ENCODE measurements at regions not wholly inside any gene's neighbourhood (a gene's known extent, or its start where the extent isn't known, plus 50 kb on each side); places are given as distances from the start of the nearest gene placed in this dataset.

DNA sequence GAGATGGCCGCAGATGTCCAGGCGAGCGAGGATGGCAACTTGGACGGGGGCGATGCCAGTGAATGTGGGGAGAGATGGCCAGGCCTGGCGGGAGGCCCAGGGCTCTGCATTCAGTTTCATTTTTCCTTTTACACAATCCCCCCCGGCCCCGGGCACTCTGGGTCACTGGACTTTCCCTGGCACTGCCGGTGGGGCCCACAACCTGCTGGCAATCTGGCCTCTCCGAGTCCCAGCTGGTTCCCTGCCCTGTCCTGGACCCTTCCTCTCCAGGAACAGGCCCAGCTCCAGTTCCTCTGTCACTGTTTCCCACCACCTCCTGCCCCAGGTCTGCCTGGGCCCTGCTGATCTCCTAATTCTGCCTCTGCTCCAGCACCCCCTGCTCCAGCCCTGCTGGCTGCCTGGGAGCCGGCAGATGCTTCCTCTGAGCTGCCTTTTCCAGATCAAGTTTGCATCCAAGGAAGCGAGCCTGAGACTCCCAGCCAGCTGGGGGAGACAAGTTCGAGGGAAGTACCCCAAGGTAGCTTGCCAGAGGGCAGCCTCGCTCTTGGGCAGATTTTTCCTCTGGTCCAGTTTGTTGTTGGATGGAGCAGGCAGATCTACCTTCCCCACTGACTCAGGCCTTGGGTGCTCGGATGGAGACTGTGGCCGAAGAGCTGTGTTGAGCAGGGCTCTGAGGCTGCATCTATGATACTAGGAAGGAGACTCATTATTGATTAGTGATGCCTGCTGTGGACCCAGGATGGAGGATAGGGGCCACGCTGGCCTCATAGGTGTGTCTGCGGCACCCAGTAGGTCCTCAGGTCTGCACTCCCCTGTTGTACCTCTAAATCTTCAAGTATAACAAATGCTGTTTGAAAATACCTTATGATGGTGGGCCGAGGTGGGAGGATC is 83.2 kb downstream of the CEBPB start:
- Histone ChIP-seq H3K4ac (ENCODE audit: low read length) (no peak overlapping the region), H3K18ac (ENCODE audit: low read length) (peak overlapping the region; percentile 60), H4K91ac (ENCODE audit: low read depth, low read length, poor library complexity) (no peak overlapping the region), H2BK12ac (ENCODE audit: low read length) (no peak overlapping the region), H3K79me1 (ENCODE audit: low read depth, low read length) (no peaks in the 10 kb centered on the region), H3K23ac (ENCODE audit: low read depth, low read length, poor library complexity) (no peak overlapping the region), H4K8ac (ENCODE audit: low read depth, low read length) (peak overlapping the region; percentile 54), H2BK5ac (ENCODE audit: low read length) (no peak overlapping the region), H3K4me1 (ENCODE audit: control insufficient read depth in 2 of 2, insufficient read depth in 1 of 2, low read depth in 1 of 2, low read length in 2 of 2) (peaks cover 0 to 3% of the 10 kb centered on the region in 2 donors), H2BK120ac (ENCODE audit: low read depth, low read length) (peak overlapping the region; percentile 14), H3K14ac (ENCODE audit: low read length) (no peak overlapping the region), H3K4me3 (ENCODE audit: low read length in 2 of 2) (no peak overlapping the region), H3K27ac (replicated peaks; ENCODE audit: low read length) (no peak overlapping the region), H3K4me2 (ENCODE audit: insufficient read depth, low read length, poor library complexity, severe bottlenecking) (no peak overlapping the region), H2BK15ac (ENCODE audit: low read length) (peak overlapping the region; percentile 55), H3K9me3 (replicated peaks in 1 of 2; ENCODE audit: control insufficient read depth in 2 of 2, insufficient read depth in 1 of 2, low read depth in 1 of 2, low read length in 2 of 2) (no peaks in the 10 kb centered on the region), H2AK5ac (ENCODE audit: low read depth, low read length) (peak overlapping the region; percentile 65), H3K9ac (ENCODE audit: low read depth, low read length, poor library complexity) (peak overlapping the region; percentile 14), H2AFZ (ENCODE audit: low read length) (no peak overlapping the region), H3K27me3 (ENCODE audit: control insufficient read depth in 3 of 3, insufficient read depth in 3 of 3, low read depth in 1 of 3, low read length in 3 of 3) (peaks cover 0 to 10% (median 2%) of the 10 kb centered on the region in 3 experiments), H3K36me3 (replicated peaks in 1 of 2; ENCODE audit: control insufficient read depth in 2 of 2, insufficient read depth in 2 of 2, low read length in 2 of 2) (no peaks in the 10 kb centered on the region)
- DNase-seq (ENCODE audit: low spot score), result no peak
- WGBS, 2 donors (ENCODE audit: extremely low coverage in 2 of 2, insufficient read length in 2 of 2, insufficient replicate concordance in 1 of 2), result no CpG with 5 or more reads among the region's 19 CpGs

DNA sequence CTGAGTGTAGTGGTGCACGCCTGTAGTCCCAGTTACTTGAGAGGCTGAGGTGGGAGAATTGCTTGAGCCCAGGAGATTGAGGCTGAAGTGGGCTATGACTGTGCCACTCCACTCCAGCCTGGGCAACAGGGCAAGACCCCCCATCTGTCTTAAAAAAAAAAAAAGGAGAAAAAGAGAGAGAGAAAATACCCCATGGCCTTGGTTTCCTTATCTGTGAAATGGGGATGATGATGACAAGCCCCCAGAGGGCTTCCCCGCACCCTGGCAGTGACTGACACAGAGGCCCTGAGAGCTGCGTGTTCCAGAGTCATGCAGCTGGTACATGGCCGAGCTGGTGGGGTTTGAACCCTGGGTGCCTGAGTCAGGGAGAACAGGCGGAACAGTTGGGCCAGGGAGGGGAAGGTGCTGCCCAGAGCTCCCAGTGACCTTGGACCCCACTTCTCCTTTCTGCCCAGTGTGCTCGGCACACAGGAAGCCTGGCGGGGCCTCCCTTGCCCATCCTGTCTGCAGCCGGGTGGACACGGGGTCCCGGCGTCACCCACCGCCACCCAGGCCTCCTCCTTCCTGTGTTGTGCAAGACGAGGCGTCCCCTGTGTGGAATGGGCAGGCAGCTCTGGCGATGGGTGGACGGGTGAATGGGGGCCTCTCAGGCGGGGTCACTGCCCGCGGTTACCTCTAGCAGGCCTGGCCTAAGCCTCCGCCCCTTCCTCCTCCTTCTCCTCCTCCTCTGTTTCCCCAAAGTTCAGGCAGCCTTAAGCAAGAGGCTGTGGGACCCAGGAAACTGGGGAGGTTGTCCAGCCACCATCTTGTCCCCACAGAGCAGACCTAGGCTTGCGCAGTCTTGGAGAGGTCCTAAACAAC is 84.2 kb downstream of the CEBPB start:
- no peak overlapping the region for H3K4me2 ChIP-seq (ENCODE audit: insufficient read depth, low read length, poor library complexity, severe bottlenecking)
- H3K79me1 ChIP-seq (ENCODE audit: low read depth, low read length), result no peaks in the 10 kb centered on the region
- H2AK5ac ChIP-seq (ENCODE audit: low read depth, low read length), result peak overlapping the region; percentile 65
- no peak overlapping the region for H3K27ac ChIP-seq (replicated peaks; ENCODE audit: low read length)
- H3K27me3 ChIP-seq (ENCODE audit: control insufficient read depth in 3 of 3, insufficient read depth in 3 of 3, low read depth in 1 of 3, low read length in 3 of 3), result peaks cover 0 to 10% (median 2%) of the 10 kb centered on the region in 3 experiments
- peak overlapping the region; percentile 77 for H3K18ac ChIP-seq (ENCODE audit: low read length)
- H4K8ac ChIP-seq (ENCODE audit: low read depth, low read length), result no peak overlapping the region
- H3K4me1 ChIP-seq (ENCODE audit: control insufficient read depth in 2 of 2, insufficient read depth in 1 of 2, low read depth in 1 of 2, low read length in 2 of 2), result peaks cover 0 to 3% of the 10 kb centered on the region in 2 donors
- no peak overlapping the region for H2BK5ac ChIP-seq (ENCODE audit: low read length)
- H3K23ac ChIP-seq (ENCODE audit: low read depth, low read length, poor library complexity), result peak overlapping the region; percentile 44
- no peaks in the 10 kb centered on the region for H3K9me3 ChIP-seq (replicated peaks in 1 of 2; ENCODE audit: control insufficient read depth in 2 of 2, insufficient read depth in 1 of 2, low read depth in 1 of 2, low read length in 2 of 2)
- peak overlapping the region; percentile 65 for H2BK15ac ChIP-seq (ENCODE audit: low read length)
- H2BK120ac ChIP-seq (ENCODE audit: low read depth, low read length), result no peak overlapping the region
- no peak overlapping the region for H4K91ac ChIP-seq (ENCODE audit: low read depth, low read length, poor library complexity)
- H2BK12ac ChIP-seq (ENCODE audit: low read length), result no peak overlapping the region
- no CpG with 5 or more reads among the region's 21 CpGs for WGBS, 2 donors (ENCODE audit: extremely low coverage in 2 of 2, insufficient read length in 2 of 2, insufficient replicate concordance in 1 of 2)
- no peak overlapping the region for H3K4me3 ChIP-seq (ENCODE audit: low read length in 2 of 2)
- DNase-seq (ENCODE audit: low spot score), result no peak
- H3K4ac ChIP-seq (ENCODE audit: low read length), result no peak overlapping the region
- H2AFZ ChIP-seq (ENCODE audit: low read length), result no peak overlapping the region
- peak overlapping the region; percentile 58 for H3K14ac ChIP-seq (ENCODE audit: low read length)
- peak overlapping the region; percentile 54 for H3K9ac ChIP-seq (ENCODE audit: low read depth, low read length, poor library complexity)
- H3K36me3 ChIP-seq (replicated peaks in 1 of 2; ENCODE audit: control insufficient read depth in 2 of 2, insufficient read depth in 2 of 2, low read length in 2 of 2), result no peaks in the 10 kb centered on the region

DNA sequence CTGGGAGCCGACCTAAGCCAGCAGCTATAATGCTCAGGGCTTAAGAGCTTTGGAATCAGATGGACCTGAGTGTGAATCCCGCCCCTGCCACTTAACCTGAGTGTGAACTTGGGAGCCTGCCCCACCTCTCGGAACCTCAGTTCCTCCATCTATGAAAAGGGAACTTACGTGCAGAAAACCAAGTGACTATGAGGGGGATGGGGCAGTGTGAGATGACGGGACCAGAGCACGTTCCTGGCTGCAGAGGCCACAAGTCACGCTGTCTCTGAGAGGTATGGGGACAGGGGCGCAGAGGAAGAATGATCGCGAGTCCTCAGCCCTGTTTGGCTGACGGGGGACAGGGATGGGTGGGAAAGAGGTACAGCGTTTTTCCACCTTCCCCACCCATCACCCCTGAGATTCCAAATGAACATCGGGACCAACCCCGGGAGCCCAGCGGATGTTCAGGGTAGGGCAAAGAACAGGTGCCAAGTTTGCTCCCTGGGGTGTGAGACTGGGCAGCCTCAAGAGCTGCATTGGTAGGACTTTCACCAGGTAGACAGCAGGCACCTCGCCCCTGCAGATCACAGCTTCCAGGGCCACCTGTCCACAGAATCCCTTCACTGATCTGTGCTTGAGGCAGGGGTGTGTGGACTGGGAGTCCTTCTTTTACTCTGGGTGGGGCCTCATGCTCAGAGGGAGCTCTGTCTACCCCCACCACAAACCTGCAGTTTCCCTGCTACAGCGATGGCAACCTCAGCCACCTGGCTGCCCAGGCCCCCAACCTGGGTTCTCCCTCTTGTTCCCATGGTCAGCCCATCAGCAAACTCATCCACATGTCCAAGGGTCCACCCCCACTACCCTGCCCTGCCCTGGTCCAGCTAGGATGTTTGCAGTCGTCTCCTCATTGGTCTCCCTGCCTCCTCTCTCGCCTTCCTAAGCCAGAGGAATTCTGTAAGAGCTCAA is 85.8 kb downstream of the CEBPB start:
- Histone ChIP-seq H4K91ac (ENCODE audit: low read depth, low read length, poor library complexity) (no peak overlapping the region), H3K27ac (replicated peaks; ENCODE audit: low read length) (no peak overlapping the region), H3K9ac (ENCODE audit: low read depth, low read length, poor library complexity) (no peak overlapping the region), H2BK15ac (ENCODE audit: low read length) (no peak overlapping the region), H3K4ac (ENCODE audit: low read length) (no peak overlapping the region), H2AK5ac (ENCODE audit: low read depth, low read length) (peak overlapping the region; percentile 60), H3K4me1 (ENCODE audit: control insufficient read depth in 2 of 2, insufficient read depth in 1 of 2, low read depth in 1 of 2, low read length in 2 of 2) (peaks cover 0 to 1% of the 10 kb centered on the region in 2 donors), H3K14ac (ENCODE audit: low read length) (no peak overlapping the region), H3K27me3 (ENCODE audit: control insufficient read depth in 3 of 3, insufficient read depth in 3 of 3, low read depth in 1 of 3, low read length in 3 of 3) (peaks cover 0 to 10% (median 2%) of the 10 kb centered on the region in 3 experiments), H3K23ac (ENCODE audit: low read depth, low read length, poor library complexity) (no peak overlapping the region), H3K4me2 (ENCODE audit: insufficient read depth, low read length, poor library complexity, severe bottlenecking) (no peak overlapping the region), H2BK120ac (ENCODE audit: low read depth, low read length) (no peak overlapping the region), H2AFZ (ENCODE audit: low read length) (no peak overlapping the region), H3K18ac (ENCODE audit: low read length) (peak overlapping the region; percentile 55), H3K79me1 (ENCODE audit: low read depth, low read length) (no peaks in the 10 kb centered on the region), H3K4me3 (ENCODE audit: low read length in 2 of 2) (no peak overlapping the region), H3K9me3 (replicated peaks in 1 of 2; ENCODE audit: control insufficient read depth in 2 of 2, insufficient read depth in 1 of 2, low read depth in 1 of 2, low read length in 2 of 2) (no peaks in the 10 kb centered on the region), H2BK12ac (ENCODE audit: low read length) (no peak overlapping the region), H4K8ac (ENCODE audit: low read depth, low read length) (no peak overlapping the region), H3K36me3 (replicated peaks in 1 of 2; ENCODE audit: control insufficient read depth in 2 of 2, insufficient read depth in 2 of 2, low read length in 2 of 2) (no peaks in the 10 kb centered on the region), H2BK5ac (ENCODE audit: low read length) (no peak overlapping the region)
- WGBS, 2 donors (ENCODE audit: extremely low coverage in 2 of 2, insufficient read length in 2 of 2, insufficient replicate concordance in 1 of 2), result no CpG with 5 or more reads among the region's 19 CpGs
- DNase-seq (ENCODE audit: low spot score), result no peak

Data from neuronal stem cell (in vitro differentiated cells).